GM13976 (cell line): ENCODE measurements at regions not wholly inside any gene's neighbourhood (a gene's known extent, or its start where the extent isn't known, plus 50 kb on each side); places are given as distances from the start of the nearest gene placed in this dataset.

ENCODE experiments used
- DNase-seq: peaks from one replicate; pipeline ENCODE4 v3.0.0; 2012; ENCODE audit warnings: low spot score
- CTCF ChIP-seq: IDR thresholded peaks from 2 replicates; pipeline ENCODE4 v1.5.1; 2012; ENCODE audit warnings: borderline replicate concordance, mild to moderate bottlenecking; ENCODE audit not compliant: insufficient read depth; ENCODE audit errors: extremely low read depth, missing control alignments, control extremely low read depth
- in situ Hi-C: fragments of 300-500 bp; cut with MboI; formaldehyde crosslinking; loops from one replicate; pipeline ENCODE4 v1.12.0; 2022; ENCODE audit warnings: low sequenced_read_pairs, mixed read lengths, inconsistent platforms; ENCODE audit not compliant: unreplicated experiment

- no peak for TF ChIP-seq CTCF
- in situ Hi-C loops: no loop called here
- DNase-seq: no peak
These were observed 286.4 kb downstream of the ZIC4 start for GRCh38 chr3:147119989-147120388.

- in situ Hi-C loops: no loop called here
- no peak for TF ChIP-seq CTCF
- no peak for DNase-seq
These were observed 287.0 kb downstream of the ZIC4 start for GRCh38 chr3:147119346-147119745.

- in situ Hi-C loops: no loop called here
- DNase-seq: no peak
- no peak for TF ChIP-seq CTCF
These were observed 287.7 kb downstream of the ZIC4 start for GRCh38 chr3:147118611-147119010.

- no peak for TF ChIP-seq CTCF
- no peak for DNase-seq
- in situ Hi-C loops: no loop called here
These were observed 288.7 kb downstream of the ZIC4 start for GRCh38 chr3:147117631-147118030.

GRCh38 chr3:147113293-147114044 is 292.9 kb downstream of the ZIC4 start:
- TF ChIP-seq CTCF: no peak
- in situ Hi-C loops: no loop called here
- DNase-seq: no peak

- in situ Hi-C loops: no loop called here
- no peak for TF ChIP-seq CTCF
- no peak for DNase-seq
These were observed 307.3 kb downstream of the ZIC4 start for GRCh38 chr3:147099076-147099475.
